CD4-positive, alpha-beta T cell treated with Interleukin-6 for 4 hours (primary cell): ENCODE measurements at regions not wholly inside any gene's neighbourhood (a gene's known extent, or its start where the extent isn't known, plus 50 kb on each side); places are given as distances from the start of the nearest gene placed in this dataset.
A peak's percentile ranks its signal among the peaks of the same experiment; 100 is the strongest.

Source experiments
- DNase-seq: peaks from one replicate; pipeline ENCODE4 v3.0.0-alpha.2; 2020; ENCODE audit warnings: mixed read lengths

DNA sequence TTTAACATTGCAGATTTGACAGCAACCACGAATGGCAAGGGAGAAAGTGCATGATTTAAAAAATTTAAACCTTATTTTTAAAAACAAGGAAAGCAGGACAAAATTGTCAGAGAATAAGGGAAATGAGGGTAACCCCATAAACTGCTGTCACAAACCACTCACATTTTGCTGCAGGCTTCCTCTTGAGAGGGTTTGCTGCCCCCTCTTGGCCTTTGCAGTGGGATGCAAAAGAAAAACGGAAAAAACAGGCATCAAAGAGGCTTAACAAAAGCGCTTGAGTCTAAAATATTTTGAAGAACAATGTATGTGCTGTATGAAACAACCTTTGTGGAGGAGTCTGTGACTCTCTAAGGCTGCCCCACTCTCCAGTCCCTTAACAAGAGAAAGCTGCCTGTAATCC, 91.6 kb downstream of the TMX3 start:
- DNase-seq: peak; percentile 8

DNA sequence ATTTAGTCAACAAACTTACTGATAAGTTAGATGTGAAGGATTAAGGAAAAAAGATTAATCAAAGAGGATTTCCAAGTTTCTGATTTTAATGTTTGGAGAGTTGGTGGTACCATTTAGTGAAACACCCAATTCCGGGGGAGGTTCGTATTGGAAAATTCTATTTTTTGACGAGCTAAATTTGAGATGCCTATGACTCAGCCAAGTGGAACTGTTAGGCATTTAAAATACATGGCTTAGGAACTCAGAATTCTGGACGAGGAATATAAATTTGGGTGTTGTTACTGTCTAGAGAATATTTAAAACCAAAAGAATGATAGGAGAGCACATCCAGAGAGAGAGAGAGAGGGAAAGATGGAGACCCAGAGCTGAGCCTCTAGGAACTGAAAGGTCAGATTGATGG, 103.6 kb downstream of the TMX3 start:
- no peak for DNase-seq

DNA sequence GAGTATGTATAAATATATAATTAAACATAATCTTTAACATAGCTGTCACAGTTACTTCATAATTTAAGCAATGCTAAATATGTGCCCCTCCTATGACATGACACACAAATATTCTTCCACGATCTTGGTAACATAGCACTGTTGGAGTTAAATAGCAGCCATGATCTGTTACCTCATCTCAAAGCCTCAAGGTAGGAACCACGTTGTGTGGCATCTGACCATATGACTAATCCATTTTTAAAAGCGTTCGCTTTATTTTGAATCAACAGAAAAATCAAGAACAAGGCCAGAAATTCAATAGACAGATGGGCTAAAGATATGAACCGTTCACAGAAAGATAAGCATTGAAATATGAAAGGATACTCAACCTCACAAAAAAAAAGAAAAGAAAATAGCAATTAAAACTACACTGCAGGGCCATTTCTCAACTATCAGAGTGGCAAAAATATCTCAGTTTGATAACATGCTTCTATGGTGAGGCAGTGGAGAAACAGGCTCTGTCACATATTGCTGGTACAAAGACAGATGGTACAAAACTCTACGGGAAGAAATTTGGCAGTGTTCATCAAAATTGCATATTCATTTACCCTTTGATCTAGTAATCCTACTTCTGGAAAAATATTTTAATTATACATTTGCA, 105.9 kb downstream of the TMX3 start:
- DNase-seq: no peak

DNA sequence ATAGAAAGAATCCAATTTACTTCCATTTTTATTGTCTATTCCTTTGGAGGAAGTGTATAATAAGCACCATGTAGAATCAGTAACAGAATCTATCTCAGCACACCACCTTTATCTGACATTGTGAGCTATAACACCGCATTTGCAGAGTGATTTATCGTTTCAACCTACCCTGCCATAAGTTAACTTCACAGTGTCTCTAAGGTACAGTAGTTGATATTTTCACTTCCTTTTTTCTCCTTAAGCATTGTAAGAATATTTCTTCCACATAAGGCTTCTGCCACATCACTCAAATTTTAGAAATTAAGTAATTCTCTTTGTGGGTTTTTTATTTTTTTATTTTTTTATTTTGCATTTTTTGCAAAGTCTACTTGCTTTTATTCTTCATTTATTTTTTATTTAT, 107.1 kb downstream of the TMX3 start:
- no peak for DNase-seq

DNA sequence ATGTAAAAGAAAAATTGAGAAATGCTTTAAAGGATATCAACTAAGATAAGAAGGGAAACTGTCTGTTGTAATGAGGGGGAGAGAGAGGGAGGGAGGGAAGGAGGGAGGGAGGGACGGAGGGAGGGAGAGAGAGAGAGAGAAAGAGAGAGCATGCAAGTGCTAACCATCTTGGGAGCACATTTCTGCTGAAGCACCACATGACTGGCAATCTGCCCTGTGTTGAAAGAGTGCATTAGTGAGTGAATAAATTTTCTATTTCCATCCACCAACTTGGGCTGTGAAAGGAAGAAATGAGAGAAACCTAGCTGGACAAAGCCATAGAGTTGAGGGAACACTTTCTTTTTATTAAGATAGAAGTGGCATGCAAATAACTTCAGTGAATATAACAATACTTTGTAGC, 110.7 kb downstream of the TMX3 start:
- no peak for DNase-seq

DNA sequence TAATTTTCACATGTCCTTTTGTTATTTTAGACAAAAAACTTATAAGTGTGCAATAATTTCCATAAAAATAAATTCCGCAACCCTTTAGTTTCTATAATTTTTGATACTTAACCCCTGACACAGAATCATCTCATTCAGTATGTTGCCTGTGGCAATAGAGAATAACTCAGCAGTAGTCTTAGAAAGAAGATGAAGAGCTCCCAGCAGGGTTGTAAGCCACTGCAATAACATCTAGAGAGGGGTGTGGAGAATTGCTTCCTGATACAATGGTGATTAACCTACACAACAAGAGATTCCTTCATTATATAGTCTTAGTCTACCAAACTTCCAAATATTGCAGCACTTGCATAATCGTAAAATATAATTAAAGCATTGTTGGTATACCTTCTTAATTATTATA, 118.9 kb downstream of the TMX3 start:
- no peak for DNase-seq

DNA sequence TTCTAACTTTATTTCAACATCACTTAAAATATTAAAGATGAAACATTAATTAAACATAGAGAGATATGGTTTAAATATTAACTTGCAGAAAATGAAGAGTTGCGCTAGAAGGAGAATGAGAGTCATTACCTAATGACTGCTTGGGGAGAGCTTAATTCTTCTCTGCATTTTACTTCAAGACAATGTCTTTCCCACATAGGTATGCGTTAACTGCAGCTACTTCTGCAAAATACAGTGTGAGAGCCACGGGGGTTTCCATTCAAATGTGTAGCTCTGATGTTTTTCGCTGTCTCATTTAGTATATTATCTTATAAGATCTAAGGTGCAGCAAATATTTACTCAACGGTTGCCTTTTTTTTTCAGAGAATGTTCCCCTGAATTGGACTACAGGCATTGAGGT, 126.7 kb downstream of the TMX3 start:
- no peak for DNase-seq

DNA sequence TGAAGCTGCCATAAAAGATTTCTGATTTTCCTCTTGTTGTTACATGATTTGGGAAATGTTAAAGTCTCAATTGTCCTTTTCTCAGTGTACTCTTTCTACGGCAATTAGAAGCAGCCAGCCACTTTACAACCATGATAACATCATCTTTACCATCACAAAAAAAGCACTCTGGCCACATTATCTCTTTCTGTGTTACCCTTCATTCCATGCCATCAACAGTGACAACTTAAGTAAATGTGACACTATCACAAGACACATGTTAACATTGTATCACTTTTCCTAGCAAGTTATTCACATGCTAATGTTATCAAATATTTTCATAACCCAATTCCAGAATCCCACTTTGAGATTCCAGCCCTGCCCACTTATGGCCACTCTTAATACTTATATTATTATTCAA, 131.2 kb downstream of the TMX3 start:
- DNase-seq: no peak

DNA sequence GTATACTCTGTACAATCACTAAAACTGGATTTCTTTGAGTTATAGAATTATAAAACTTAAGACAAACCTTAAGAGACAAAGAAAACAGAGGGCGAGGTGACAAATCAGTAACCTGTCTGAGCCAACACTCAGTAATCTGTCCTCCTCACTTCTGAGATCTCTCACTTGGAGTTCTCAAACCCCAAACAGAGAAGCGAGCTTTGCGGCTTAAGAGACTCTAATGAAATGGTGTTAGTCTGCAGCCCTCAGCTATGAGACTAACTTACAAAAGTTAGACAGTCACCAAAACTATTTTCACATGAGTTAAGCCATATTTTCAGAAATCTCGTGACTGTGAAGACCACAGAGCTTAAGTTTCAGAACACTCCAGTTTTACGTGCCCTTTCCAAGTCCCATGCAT, 140.6 kb downstream of the TMX3 start:
- DNase-seq: no peak

DNA sequence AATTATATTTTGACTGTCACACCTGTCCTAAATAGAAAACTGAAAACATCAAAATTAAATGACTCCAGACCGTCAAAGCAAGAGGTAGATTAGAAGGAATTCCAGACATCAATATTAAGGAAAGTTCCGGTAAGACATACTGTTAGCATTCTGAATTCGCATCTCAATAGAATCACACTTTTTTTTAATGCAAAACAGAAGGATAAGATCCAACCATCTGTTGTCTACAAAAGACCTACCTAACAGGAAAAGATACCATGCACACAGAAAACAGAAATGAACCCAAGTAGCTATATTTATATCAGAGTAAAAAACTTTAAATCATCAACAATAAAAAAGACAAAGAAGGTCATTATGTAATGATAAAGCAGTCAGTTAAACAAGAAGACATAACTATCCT, 145.0 kb downstream of the TMX3 start:
- DNase-seq: no peak

DNA sequence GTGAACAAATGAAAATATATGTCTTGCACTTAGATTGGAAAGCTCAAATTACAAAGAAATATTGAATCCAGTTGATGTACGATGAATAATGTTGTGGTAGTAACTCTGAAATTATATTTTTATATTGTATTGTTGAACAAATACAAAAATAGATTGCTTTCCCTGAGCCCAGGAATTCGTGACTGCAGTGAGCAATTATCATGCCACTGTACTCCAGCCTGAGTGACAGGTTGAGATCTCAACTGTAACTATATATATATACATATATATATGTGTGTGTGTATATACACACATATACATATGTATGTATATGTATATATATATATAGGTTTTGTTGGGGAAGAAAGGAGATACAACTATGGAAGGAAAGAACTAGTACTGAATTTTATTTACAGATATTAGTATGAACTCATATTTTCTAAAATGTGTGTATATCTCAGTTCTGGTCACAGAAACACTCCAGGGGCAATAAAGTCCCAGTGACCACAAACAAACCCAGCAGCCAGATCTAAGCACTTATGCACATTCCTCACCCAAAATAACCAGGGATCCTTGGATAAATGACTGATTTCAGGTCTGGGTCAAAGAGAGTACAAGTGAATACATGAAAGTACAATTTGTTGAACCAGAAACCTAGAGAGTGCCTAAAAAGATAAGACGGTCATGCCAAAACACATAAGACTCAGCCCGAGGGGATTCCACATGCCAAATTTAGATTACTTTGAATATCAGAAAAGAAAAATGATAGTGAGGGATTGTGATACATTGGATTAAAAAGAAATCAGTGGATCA, 146.3 kb downstream of the TMX3 start:
- no peak for DNase-seq

DNA sequence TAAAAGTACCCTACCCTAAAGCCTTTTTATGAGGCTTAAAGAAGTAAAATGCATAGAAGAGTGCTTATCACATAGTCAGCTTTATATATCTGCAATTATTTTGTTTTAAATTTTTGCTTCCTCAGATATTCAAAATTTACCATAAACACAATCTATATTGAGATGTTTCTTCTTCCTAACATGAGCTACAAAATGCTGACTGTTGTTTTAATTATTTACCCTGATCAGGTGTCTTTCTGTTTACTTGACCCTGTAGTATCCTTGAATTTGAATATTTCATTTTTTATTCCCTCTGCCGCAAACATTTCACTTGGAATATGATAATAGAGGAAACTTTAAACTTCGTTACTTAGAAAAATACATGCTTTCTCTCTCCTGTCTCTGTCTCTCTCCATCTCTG, 147.9 kb downstream of the TMX3 start:
- no peak for DNase-seq

DNA sequence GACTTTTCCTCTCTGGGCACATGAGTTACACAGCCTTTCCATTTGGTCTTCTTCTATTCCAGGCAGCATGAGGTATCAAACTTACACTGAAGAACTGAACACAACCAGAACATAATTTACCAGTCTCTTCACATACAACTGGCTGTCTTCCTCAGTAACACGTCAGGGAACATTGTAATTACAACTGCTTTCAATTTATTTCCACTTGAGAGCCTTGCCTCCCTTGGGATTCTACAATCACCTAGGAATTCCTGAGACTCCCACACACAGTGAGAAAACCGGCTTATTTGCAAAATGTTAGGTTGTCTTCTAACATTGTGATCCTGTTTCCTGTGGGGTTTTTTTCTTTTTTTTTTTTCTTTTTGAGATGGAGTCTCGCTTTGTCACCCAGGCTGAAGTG, 149.9 kb downstream of the TMX3 start:
- no peak for DNase-seq

DNA sequence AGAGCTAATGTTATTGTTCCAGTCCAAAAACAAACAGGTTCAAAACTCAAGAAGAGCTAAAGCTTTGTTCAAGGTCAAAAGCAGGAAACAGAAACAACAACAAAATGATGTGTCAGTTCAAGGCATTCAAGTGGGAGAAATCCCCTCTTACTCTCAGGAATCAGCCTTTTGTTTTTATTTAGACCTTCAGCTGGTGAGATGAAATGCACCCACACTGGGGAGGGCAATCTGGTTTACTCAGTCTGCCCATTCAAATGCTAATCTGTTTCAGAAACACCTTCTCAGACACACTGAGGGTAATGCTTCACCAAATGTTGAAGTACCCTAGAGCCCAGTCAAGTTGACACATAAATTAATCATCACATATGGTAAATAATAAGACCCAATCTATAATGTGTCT, 150.6 kb downstream of the TMX3 start:
- DNase-seq: no peak

DNA sequence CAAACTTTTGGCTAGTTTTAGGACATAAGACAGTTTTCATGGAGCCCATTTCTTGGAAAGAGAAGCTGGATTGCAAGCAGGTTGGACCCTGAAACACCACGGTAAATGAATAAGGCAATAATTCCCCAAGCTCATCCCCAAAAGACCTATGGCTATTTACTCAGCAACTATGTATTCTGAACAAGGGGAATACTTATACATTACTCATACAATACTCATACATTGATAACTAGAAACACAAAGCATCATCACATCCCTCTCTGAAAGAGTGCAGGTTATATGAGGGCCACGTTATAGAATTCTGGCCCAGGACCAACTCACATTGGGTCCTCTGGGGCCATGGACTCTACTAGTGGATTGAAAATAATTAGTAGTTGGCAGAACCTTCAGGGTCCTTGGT, 154.8 kb downstream of the TMX3 start:
- DNase-seq: no peak

DNA sequence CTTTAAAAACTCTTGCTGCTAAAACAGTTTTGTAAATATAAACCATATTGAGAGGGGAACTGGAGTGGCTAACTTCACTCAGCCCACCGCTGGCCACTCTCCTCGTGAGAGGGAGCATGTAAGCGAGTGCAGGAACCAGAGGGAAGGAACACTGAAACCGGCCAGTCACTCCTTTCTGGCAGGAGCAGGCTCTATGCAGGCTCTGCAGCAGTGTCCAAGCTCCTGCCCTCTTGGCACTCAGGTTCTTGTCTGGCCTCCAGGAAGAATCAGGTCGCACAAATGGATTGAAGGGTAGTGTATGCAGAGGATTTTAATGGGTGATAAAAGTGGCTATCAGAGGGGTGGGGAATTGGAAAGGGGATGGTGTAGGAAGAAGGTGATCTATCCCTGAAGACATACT, 157.7 kb downstream of the TMX3 start:
- no peak for DNase-seq

DNA sequence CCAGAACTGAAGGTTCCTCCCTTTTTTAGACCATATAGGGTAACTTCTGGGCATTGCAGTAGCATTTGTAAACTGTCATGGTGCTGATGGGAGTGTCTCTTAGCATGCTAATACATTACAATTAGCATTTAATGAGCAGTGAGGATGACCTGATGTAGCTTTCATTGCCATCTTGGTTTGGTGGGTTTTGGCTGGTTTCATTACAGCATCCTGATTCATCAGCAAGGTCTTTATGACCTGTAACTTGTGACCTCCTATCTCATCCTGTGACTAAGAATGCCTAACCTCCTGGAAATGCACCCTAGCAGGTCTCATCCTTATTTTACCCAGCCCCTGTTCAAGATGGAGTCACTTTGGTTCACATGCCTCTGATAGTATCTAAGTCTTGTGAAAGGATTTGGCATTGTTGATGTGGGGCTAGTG, 159.0 kb downstream of the TMX3 start:
- DNase-seq: no peak

DNA sequence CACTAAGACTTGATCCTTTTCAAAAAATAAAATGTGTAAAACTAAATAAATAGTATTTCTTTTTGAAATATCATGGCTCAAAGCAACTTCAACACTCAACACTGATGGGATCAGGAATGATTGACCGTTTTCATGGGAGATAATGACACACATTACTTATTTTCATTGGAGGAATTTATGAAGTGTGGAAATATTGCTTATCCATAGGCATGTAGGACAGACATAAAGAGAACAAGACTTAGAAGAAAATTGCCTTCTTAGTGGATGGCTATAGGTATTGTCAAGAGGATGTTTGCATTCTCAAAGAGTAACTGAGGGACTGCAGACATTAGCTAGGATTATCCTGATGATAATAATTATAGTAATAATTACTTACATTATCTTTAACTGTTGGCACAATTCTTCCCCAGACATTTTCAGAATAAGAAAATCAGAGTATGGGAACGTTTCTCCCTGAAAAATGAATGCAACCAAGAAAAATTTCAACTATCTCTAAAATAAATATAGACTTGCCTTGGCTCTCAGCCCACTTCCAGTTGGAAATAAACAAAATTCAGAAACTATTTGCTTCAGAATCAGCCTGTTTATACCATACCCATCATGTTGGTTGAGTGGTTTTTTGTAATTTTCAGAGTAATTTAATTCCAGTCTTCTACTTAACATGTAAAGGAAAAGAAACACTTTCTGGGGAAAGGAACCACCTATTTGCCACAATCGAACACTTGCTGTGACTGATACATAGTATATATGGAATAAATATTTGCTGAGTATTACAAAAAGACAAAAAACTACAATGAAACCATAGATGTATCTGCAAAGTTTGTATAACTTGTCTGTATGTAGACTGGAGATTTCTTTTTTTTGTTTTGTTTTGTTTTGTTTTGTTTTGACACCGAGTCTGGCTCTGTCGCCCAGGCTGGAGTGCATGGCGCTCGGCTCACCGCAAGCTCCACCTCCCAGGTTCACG, 165.7 kb downstream of the TMX3 start:
- no peak for DNase-seq

DNA sequence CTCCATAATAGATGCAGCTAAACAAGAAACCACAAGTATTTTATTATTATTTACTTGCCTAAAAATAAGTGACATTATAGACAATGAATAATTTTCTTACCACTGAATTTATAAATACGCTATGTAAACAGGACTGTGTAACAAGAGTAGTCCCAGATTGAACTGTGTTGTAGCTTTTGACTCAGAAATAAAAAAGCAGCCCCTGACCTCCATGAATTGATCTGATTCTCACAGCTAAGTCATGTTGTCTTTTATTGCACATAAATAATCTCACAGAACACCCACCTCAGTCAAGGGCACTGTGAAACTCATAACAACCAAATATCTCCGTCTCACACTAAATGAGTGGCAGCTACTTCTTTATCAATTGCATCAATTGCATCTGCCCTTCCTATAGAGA, 171.6 kb downstream of the TMX3 start:
- no peak for DNase-seq

DNA sequence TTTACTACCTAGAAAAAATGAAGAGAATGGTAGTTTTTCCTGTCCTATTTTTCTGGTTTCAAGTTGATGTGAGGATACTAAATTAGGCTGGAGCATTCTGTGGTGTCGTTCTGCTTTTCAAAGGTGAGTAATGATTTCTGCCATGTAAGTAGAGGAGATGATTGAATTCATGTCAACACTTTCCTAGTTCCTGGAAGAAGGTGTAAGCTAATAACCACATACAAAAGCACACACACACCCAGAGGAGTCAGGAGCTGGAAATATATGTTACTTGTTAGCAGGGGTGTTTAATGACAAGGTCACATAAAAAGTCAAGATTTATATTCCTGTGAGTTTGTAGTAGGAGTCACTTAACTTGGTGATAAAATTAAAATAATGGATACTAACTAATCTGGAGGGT, 172.1 kb downstream of the TMX3 start:
- DNase-seq: no peak

DNA sequence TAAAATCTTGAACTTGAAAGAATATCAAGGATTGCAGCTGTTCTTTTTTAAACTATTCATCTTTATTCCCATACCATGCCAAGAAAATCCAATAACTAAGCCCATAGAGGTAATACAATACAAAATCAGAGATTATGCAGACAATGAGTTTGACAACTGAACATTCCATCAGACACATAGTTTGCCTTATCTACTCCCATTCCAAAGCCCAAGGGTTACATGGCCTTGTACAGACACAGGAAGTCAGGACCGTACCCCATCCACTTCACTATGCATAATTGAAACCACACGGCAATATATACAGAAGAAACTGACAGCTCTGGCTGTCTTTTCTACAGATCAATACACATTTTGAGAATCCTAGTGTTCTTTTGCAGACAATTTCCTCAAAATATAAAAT, 181.3 kb downstream of the TMX3 start:
- DNase-seq: no peak

DNA sequence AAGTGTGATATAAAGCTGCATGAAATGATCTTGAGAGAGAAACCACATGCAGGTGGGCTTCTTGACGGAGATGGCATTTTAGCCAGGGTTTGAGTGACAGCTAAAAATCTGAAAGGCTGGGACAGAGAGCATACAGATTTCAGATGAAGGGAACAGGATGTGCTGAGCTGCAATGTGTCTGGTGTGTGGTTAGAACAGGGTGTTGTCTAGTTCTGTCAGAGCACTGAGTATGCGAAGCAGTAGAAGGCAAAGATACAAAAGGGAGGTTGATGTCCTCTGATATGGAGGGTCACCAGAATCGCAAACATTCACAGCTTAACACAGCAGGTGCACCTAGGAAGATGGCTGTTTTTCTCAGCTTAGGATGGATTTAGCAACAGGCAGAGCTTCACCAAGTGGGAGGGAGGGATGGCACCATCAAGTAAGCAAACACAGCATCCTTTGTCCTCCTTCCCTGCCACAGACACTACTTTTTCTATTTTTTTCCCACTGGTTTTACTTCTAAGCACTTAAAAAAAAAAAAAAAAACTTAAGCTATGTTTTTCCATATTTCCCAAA, 182.5 kb downstream of the TMX3 start:
- no peak for DNase-seq

DNA sequence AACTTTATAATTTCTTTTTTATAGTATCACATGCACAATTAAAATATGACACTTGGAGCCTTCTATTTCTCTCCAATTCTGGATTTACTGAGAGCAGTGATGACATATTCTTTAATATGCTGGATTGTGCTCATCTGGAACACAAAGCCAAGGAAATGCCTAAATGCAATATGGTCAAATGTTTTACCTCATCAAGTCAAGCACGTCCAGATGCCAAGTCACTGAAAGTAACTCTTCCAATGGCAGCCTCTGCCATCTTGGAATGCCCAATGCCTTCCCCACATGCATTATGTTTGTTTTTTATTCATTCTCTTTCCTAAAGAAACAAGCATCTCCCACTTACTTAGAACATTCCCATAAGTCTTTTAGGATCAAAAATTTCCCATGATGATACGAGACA, 189.8 kb downstream of the TMX3 start:
- no peak for DNase-seq
